Fibroblast of lung (primary cell): ENCODE measurements at regions not wholly inside any gene's neighbourhood (a gene's known extent, or its start where the extent isn't known, plus 50 kb on each side); places are given as distances from the start of the nearest gene placed in this dataset.

Experiments used
- DNase-seq, 2 donors: peaks; one replicate each; pipeline versions ENCODE4 v3.0.0 to v3.0.0-alpha.2; 2010; ENCODE audit warnings: low read depth in 2 of 2
- H2AFZ ChIP-seq: 2 replicates; pipeline ENCODE4 v1.5.1; 2012; ENCODE audit warnings: low read length, control low read depth, inconsistent platforms
- H3K27ac ChIP-seq: 2 replicates; pipeline ENCODE4 v1.5.1; 2011; ENCODE audit warnings: low read length, control low read depth; ENCODE audit not compliant: insufficient read depth
- H3K27me3 ChIP-seq: 2 replicates; pipeline ENCODE4 v1.5.1; 2011; ENCODE audit warnings: mild to moderate bottlenecking, low read length; ENCODE audit not compliant: control insufficient read depth, insufficient read depth
- H3K36me3 ChIP-seq: 2 replicates; pipeline ENCODE4 v1.5.1; 2011; ENCODE audit warnings: low read length; ENCODE audit not compliant: control insufficient read depth, insufficient read depth
- H3K4me1 ChIP-seq: 2 replicates; pipeline ENCODE4 v1.5.1; 2011; ENCODE audit warnings: low read length; ENCODE audit not compliant: control insufficient read depth, insufficient read depth; ENCODE audit errors: extremely low read depth
- H3K4me2 ChIP-seq: 2 replicates; pipeline ENCODE4 v1.5.1; 2011; ENCODE audit warnings: low read length, control low read depth; ENCODE audit not compliant: insufficient read depth; ENCODE audit errors: extremely low read depth
- H3K4me3 ChIP-seq, 4 experiments: fragments of 200-600 bp in 1 of 4; sonication (generic) in 1 of 4; replicated peaks in 1 of 4; 2 replicates each; pipeline ENCODE4 v1.5.1; 2011 to 2016; ENCODE audit warnings: low read length in 4 of 4, low read depth in 3 of 4, mild to moderate bottlenecking in 3 of 4, control low read depth in 2 of 4, inconsistent platforms in 1 of 4, mixed read lengths in 1 of 4; ENCODE audit not compliant: insufficient read depth in 1 of 4; ENCODE audit errors: control extremely low read depth in 1 of 4
- H3K79me2 ChIP-seq: 2 replicates; pipeline ENCODE4 v1.5.1; 2012; ENCODE audit warnings: mild to moderate bottlenecking, low read length, inconsistent platforms; ENCODE audit not compliant: control insufficient read depth, insufficient read depth
- H3K9ac ChIP-seq: 2 replicates; pipeline ENCODE4 v1.5.1; 2011; ENCODE audit warnings: mild to moderate bottlenecking, low read length, control low read depth; ENCODE audit not compliant: insufficient read depth
- H3K9me3 ChIP-seq: 2 replicates; pipeline ENCODE4 v1.5.1; 2012; ENCODE audit warnings: low read depth, low read length; ENCODE audit not compliant: control insufficient read depth, insufficient read depth
- H4K20me1 ChIP-seq: 2 replicates; pipeline ENCODE4 v1.5.1; 2011; ENCODE audit warnings: low read length; ENCODE audit not compliant: control insufficient read depth, insufficient read depth; ENCODE audit errors: extremely low read depth
- EZH2 ChIP-seq: IDR thresholded peaks from 2 replicates; pipeline ENCODE4 v1.5.1; 2012; ENCODE audit warnings: low read length, control low read depth, mild to moderate bottlenecking; ENCODE audit errors: missing control alignments
- TF ChIP-seq, protein P1 (sequence below), 2 donors: IDR thresholded peaks in 1 of 2; conservative IDR thresholded peaks in 1 of 2; 1 replicate in 1 of 2; 2 replicates in 1 of 2; pipeline ENCODE4 v1.5.1; 2011 to 2012; ENCODE audit warnings: low read length in 2 of 2, control low read depth in 1 of 2, inconsistent platforms in 1 of 2, low read depth in 1 of 2, mild to moderate bottlenecking in 1 of 2

GRCh38 chr4:93888308-93888707, 59.8 kb downstream of the ATOH1 start:
- H3K36me3 ChIP-seq, result no peaks in the 10 kb centered on the region
- no peak overlapping the region for H3K9ac ChIP-seq

DNA sequence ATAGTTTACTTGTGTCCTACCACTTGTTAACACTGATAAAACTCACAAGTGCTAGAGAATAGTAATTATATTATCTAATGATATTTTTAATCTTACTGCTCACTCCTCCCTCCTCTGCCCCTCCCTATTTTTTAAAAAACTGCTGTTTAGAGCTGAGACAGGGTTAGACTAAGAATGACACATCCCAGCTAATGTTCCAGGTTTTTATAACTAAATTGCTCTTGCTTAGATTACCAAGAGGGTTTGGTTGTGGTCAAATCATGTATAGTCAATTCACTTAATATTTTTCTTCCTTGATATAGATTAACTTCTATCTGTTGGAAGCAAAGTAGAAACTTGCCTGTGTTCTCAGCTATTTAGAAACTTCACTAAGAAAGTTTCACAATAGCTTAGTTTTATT, 60.2 kb downstream of the ATOH1 start:
- Histone ChIP-seq H3K27ac (no peak overlapping the region), H3K27me3 (no peaks in the 10 kb centered on the region), H3K4me1 (no peaks in the 10 kb centered on the region), H3K9ac (no peak overlapping the region), H3K36me3 (no peaks in the 10 kb centered on the region), H3K4me3 (no peak overlapping the region), H3K4me2 (no peak overlapping the region), H4K20me1 (no peaks in the 10 kb centered on the region), H2AFZ (no peak overlapping the region), H3K9me3 (no peaks in the 10 kb centered on the region), H3K79me2 (no peaks in the 10 kb centered on the region)
- no peak for DNase-seq
- TF ChIP-seq, protein P1, sequence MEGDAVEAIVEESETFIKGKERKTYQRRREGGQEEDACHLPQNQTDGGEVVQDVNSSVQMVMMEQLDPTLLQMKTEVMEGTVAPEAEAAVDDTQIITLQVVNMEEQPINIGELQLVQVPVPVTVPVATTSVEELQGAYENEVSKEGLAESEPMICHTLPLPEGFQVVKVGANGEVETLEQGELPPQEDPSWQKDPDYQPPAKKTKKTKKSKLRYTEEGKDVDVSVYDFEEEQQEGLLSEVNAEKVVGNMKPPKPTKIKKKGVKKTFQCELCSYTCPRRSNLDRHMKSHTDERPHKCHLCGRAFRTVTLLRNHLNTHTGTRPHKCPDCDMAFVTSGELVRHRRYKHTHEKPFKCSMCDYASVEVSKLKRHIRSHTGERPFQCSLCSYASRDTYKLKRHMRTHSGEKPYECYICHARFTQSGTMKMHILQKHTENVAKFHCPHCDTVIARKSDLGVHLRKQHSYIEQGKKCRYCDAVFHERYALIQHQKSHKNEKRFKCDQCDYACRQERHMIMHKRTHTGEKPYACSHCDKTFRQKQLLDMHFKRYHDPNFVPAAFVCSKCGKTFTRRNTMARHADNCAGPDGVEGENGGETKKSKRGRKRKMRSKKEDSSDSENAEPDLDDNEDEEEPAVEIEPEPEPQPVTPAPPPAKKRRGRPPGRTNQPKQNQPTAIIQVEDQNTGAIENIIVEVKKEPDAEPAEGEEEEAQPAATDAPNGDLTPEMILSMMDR (conservative IDR thresholded peaks at IDR 0.05 in 1 of 2, IDR thresholded peaks at IDR 0.05 in 1 of 2; ENCODE audit: low read depth in 1 of 2, low read length in 2 of 2), result no peak
- TF ChIP-seq EZH2, result no peak

More at GRCh38 chr4:93888308-93888707, 59.8 kb downstream of the ATOH1 start:
- TF ChIP-seq EZH2, result no peak
- TF ChIP-seq, protein P1 (conservative IDR thresholded peaks at IDR 0.05 in 1 of 2, IDR thresholded peaks at IDR 0.05 in 1 of 2; ENCODE audit: low read depth in 1 of 2, low read length in 2 of 2), result no peak
- Histone ChIP-seq H2AFZ (no peak overlapping the region), H3K79me2 (no peaks in the 10 kb centered on the region), H3K4me1 (no peaks in the 10 kb centered on the region), H3K27me3 (no peaks in the 10 kb centered on the region), H4K20me1 (no peaks in the 10 kb centered on the region), H3K4me2 (no peak overlapping the region), H3K9me3 (no peaks in the 10 kb centered on the region), H3K4me3 (no peak overlapping the region), H3K27ac (no peak overlapping the region)
- DNase-seq, result no peak

DNA sequence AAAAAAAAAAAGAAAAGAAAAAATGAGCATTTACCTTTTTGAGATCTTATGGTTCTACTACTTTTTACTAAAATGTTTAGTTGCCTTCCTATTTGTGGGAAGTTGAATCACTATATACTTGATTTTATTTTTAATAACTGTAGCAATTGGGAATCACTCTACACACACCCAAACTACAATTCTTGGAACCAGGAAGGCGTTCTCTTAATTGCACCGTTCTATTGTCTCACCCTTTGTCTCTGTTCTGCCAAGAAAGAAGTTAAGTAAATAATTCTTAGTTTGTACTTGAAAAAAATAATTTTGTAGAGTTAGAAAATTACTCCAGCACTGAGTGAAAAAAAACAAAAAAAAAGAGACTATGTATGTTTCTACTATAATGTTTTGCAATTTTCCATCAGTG, 62.7 kb downstream of the ATOH1 start:
- no peaks in the 10 kb centered on the region for H3K79me2 ChIP-seq
- no peak overlapping the region for H2AFZ ChIP-seq
- H3K9me3 ChIP-seq, result no peaks in the 10 kb centered on the region
- H3K4me1 ChIP-seq, result no peaks in the 10 kb centered on the region
- H3K27ac ChIP-seq, result no peak overlapping the region
- no peak overlapping the region for H3K4me2 ChIP-seq
- H3K9ac ChIP-seq, result no peak overlapping the region
- H4K20me1 ChIP-seq, result no peaks in the 10 kb centered on the region
- TF ChIP-seq, protein P1 (conservative IDR thresholded peaks at IDR 0.05 in 1 of 2, IDR thresholded peaks at IDR 0.05 in 1 of 2; ENCODE audit: low read depth in 1 of 2, low read length in 2 of 2), result no peak
- no peak for TF ChIP-seq EZH2
- H3K27me3 ChIP-seq, result no peaks in the 10 kb centered on the region
- H3K4me3 ChIP-seq, result no peak overlapping the region
- no peak for DNase-seq
- H3K36me3 ChIP-seq, result no peaks in the 10 kb centered on the region
